GM12891 (cell line): ENCODE measurements at regions not wholly inside any gene's neighbourhood (a gene's known extent, or its start where the extent isn't known, plus 50 kb on each side); places are given as distances from the start of the nearest gene placed in this dataset.
A peak's percentile ranks its signal among the peaks of the same experiment; 100 is the strongest.
"Not testable (repeated sequence)": the region's sequence is repeated elsewhere in the genome, so short reads cannot be mapped to it uniquely, and the experiment has no call there.

Experiments
- DNase-seq: peaks from one replicate; pipeline ENCODE4 v3.0.0; 2011; ENCODE audit warnings: low spot score; ENCODE audit not compliant: insufficient read length
- FAIRE-seq: peaks from 2 replicates; lab custom pipeline; 2011; peaks lifted over from hg19 to GRCh38; lab: Jason Lieb, UNC
- PAX5 ChIP-seq: IDR thresholded peaks from 2 replicates; pipeline ENCODE4 v1.6.1; 2011; ENCODE audit warnings: low read length, moderate library complexity, mild to moderate bottlenecking; ENCODE audit not compliant: insufficient read depth, severe bottlenecking
- POLR2A ChIP-seq: IDR thresholded peaks from 2 replicates; pipeline ENCODE4 v1.6.1; 2011; ENCODE audit warnings: low read depth, low read length, control low read depth
- POLR2AphosphoS5 ChIP-seq: IDR thresholded peaks from 2 replicates; pipeline ENCODE4 v1.6.1; 2011; ENCODE audit warnings: low read depth, low read length, control low read depth
- POU2F2 ChIP-seq: IDR thresholded peaks from 2 replicates; pipeline ENCODE4 v1.6.1; 2011; ENCODE audit warnings: low read depth, mild to moderate bottlenecking, control low read depth, low read length, moderate library complexity
- SPI1 ChIP-seq: IDR thresholded peaks from 2 replicates; pipeline ENCODE4 v1.6.1; 2011; ENCODE audit warnings: low read depth, low read length, control low read depth
- TAF1 ChIP-seq: IDR thresholded peaks from 2 replicates; pipeline ENCODE4 v1.6.1; 2011; ENCODE audit warnings: low read depth, low read length, control low read depth

DNA sequence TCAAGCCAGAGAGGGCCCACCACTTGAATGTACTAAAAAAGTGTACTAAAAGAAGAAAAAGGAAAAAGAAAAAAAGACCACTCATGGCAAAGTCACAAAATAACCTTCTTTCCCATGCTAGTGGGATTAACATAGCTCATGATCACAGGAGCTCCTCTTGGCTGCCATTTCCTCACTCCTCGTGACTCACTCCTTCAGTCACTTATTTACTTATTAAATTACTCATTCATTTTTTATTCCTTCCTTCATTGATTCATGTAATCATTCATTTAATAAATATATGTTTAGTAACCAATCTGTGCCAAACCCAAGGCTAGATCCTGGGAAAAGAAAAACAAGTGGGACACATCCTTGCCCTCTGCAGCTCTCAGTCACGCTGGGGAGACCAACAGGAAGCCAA is 300.5 kb downstream of the INSIG2 start:
- TF ChIP-seq PAX5 = no peak
- TF ChIP-seq POLR2A = no peak
- TF ChIP-seq SPI1 = no peak
- no peak for TF ChIP-seq POU2F2
- DNase-seq = no peak
- no peak for FAIRE-seq

DNA sequence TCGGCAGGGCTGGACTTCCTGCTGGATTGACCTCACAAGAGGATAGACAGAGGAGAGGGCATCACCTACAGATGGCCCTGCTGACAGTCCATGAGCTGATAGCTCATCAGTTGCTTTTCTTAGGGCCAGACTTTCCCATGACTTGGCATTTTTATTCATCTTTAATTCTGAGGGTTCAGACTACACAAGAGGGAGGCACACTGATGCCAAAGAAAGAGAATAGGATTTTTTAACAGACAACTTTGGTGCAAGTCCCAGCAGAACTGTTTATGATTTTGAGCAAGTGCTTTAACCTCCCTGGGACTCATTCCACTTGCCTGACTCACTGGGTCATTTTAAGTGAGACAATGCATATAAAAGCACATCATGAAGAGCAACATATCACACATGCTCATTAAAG is 299.2 kb downstream of the INSIG2 start:
- TF ChIP-seq POLR2AphosphoS5 = no peak
- TF ChIP-seq SPI1 = no peak
- no peak for TF ChIP-seq POU2F2
- TF ChIP-seq PAX5 = no peak
- no peak for TF ChIP-seq TAF1
- no peak for TF ChIP-seq POLR2A
- DNase-seq = no peak
- FAIRE-seq = no peak

DNA sequence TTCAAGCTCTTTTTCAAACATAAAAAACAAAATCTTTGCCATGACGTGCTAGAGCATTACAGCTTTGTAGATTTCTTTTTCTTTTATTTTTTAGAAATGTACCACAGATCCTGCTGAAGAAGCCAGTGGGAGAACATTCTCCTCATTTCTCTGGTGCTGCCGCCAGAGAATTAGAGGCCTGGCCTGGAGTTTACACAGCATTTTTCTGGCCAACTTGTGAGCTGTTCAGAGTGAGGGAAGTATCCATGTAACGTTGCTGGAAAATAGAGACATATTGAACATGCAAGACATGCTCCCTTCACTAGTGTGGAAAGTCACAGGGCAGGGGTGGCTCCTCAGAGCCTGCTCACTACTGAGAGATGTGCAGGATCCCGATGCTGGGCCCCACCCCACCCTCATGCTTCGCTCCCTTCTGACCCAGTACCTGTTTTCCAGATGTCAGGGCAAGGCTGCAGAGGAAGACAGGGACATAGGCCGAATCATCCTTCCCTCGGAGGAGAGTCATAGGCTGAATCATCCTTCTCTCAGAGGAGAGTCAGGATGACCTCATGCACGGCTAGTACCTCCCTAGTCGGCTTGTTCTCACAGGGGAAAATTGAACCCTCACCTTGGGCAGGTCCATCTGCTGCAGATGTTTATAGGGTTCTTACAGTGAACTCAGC is 298.5 kb downstream of the INSIG2 start:
- FAIRE-seq (no peak), DNase-seq (no peak)

DNA sequence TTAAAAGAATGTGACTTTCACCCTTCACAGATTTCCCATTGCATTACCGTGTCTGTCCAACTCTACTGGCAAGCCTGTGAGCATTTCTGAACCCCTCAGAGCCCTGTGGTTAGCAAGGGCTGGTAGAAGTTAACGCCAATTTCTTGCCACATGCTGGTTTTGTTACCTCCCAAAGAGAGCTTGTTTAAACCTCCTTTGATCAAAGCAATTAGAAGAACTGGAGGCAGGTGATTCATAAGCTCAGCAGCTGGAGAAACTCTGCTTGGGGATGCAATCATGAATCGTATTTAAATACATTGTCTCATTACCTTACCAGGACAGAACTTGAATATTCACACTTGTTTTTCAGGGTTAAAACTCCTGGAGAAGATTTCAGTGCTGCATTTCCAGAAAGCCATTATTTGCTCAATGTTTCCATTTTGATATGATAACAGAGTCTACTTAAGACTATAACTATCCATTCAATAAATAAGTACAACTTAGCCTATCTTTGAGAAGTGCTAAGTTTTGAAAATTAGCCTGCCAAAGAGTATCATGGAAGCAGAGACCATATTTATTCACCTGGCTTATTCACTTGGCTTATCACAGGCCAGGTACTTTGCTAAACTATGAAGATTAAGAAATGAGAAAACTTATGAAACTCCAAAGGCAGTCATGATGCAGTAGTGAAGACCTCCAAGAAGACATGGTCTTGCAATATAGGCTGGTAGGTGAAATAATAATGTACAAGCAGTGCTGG is 292.8 kb downstream of the INSIG2 start:
- TF ChIP-seq POLR2AphosphoS5 = no peak
- no peak for TF ChIP-seq TAF1
- TF ChIP-seq POU2F2 = no peak
- no peak for TF ChIP-seq SPI1
- no peak for TF ChIP-seq POLR2A
- TF ChIP-seq PAX5 = no peak
- FAIRE-seq (no peak), DNase-seq (no peak)

More for the DNA sequence above, 298.5 kb downstream of the INSIG2 start:
- TF ChIP-seq POLR2A (no peak), POLR2AphosphoS5 (no peak), SPI1 (no peak), TAF1 (no peak), PAX5 (no peak), POU2F2 (no peak)

DNA sequence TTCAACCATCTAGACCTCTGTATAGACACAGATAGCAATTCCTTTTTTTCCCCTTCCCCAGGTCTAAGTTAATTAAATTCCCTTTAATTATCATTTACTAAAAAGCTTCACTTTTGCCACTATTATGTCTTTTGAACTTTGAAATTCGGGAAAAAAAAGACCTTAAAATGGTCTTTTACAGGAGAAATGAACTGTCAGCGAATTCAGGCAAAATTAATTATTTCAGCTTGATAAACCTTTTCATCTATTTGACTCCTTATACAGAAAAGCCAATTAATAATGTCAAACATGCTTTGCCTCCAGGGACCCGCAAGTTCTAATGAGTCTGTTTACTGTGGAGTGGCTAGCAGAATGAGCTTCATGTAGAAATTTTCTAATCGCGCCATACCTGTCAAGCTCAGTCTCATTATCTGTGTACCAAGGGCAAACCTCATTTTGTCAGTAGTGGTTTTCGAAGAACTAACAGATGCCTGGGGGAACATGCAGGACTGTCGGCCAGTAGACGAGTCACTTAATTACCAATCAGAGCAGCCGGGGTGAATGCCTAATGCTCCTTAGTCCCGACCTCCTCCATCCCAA is 287.7 kb downstream of the INSIG2 start:
- FAIRE-seq = no peak
- TF ChIP-seq TAF1 = no peak
- TF ChIP-seq POU2F2 = no peak
- TF ChIP-seq POLR2A = no peak
- no peak for TF ChIP-seq PAX5
- TF ChIP-seq SPI1 = no peak
- TF ChIP-seq POLR2AphosphoS5 = no peak
- no peak for DNase-seq

DNA sequence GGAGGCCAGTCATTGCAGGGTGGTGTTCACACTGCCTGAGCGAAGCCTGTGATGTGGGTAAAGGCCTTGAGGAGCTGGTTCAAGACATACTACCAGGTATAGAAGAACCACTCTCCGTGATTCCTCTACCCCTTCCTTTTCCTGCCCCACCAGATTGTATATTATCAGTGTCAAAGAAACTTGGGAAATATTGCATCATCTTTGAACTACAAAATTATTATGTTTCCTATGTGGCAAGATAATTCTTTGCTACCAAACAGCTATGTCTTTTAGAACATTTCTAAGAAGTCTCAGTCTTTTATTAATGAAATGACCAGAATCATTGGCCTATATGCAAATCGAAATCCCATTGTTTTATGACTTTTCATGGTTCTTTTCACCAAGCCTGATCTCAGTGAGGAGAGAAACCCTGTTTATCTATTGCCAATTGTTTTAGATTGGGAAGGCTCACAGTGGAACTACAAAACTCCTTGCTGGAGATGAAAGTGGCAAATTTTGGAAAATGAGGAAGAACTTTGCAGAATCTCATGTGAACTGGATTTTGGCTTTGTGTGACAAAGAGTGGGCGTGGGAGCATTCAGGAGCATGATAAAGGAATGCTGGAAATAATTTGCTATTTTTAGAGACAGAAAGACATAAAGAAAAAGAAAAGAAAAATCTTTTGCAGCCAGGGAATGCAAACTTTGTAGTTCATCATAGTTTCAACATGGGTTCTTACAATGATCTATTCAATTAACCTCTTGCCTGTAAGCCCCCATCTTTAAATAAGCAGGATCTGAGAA is 286.9 kb downstream of the INSIG2 start:
- TF ChIP-seq POLR2AphosphoS5 (no peak), POLR2A (no peak), POU2F2 (no peak), SPI1 (no peak), PAX5 (no peak), TAF1 (no peak)
- DNase-seq (no peak), FAIRE-seq (no peak)

DNA sequence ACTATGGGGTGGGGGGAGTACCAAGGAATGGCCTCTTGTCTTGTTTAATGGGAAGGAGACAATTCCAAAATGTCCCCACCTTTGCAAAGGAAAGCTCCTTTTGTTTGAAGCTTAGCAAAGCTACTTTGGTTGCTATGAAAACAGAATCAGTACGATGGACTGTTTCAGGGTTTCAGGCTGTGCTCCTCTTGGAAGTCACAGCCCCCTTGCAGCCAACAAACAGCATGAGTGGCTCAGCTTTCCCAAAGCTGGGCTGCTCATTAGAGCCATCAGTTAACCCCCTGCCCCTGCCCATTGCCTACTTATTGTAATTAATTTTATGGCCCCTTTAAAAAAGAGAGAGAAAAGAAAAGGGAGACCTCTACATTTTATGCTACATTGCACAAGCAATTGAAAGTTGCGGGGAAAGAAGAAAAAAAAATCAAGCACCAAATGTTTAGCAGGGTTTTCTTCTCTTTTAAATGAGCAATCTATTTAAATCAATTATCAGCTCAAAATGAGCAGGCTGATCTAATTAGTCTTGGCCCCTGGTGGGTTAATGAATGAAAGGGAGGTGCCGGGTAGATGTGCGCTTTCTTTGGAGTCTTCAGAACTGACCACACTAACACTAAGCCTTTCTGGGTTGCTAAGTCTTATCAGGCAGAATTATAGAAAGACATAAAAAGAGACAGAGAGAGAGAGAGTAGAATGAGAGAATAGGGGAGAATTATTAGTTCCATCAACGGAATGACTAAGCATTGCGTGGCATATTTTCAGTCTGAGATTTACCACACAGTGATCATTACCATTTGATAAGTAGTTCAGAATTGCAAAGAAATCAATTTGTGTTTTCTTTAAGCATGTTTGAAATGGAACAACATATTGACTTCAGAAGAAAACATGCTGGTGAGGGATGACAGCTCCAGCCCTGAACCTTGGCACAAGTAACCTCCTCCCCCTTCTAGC is 284.9 kb downstream of the INSIG2 start:
- no peak for DNase-seq
- TF ChIP-seq PAX5 = no peak
- no peak for TF ChIP-seq TAF1
- TF ChIP-seq POLR2AphosphoS5 = no peak
- no peak for TF ChIP-seq POU2F2
- TF ChIP-seq POLR2A = no peak
- TF ChIP-seq SPI1 = no peak
- no peak for FAIRE-seq

DNA sequence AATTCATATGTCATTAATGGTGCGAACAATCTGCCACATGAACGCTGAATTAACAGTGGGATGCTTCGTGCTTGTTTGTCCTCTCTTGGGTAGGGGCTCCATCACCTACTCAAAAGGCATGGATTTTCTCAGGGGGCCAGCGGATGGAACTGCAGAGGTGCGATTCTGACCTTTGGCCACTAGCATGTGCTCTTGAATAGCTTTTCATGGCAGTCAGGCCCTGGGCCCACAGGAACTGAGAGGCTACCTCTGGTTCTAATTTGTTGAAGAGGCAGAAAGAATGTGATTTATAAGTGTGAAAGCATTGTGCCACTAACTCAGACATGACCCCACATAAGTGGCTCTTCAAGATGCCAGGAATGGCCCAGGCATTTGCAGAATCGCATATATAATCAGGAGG is 283.2 kb downstream of the INSIG2 start:
- DNase-seq (peak; percentile 5), FAIRE-seq (no peak)
- no peak for TF ChIP-seq TAF1
- no peak for TF ChIP-seq PAX5
- TF ChIP-seq POU2F2 = no peak
- TF ChIP-seq SPI1 = no peak
- TF ChIP-seq POLR2A = no peak
- no peak for TF ChIP-seq POLR2AphosphoS5

DNA sequence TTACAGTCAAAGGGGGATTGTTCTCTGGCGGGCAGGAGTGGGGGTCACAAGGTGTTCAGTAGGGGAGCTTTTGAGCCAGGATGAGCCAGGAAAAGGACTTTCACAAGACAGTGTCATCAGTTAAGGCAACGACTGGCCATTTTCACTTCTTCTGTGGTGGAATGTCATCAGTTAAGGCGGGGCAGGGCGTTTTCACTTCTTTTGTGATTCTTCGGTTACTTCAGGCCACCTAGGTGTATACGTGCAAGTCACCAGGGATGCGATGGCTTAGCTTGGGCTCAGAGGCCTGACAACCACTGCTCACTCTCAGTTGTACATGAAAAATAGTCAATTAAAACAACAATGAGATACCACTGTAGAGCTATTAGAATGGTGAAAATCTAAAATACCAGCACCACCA is 281.2 kb downstream of the INSIG2 start:
- FAIRE-seq, DNase-seq: not testable (repeated sequence)
